GM04503 (cell line): ENCODE measurements at regions not wholly inside any gene's neighbourhood (a gene's known extent, or its start where the extent isn't known, plus 50 kb on each side); places are given as distances from the start of the nearest gene placed in this dataset.

Source experiments
- DNase-seq: peaks from one replicate; pipeline ENCODE4 v3.0.0-alpha.2; 2012; ENCODE audit warnings: low read depth

- DNase-seq = no peak
These were observed 151.4 kb upstream of the TSHZ2 start for GRCh38 chr20:52820641-52821292.

GRCh38 chr20:52818491-52818890 lies 153.7 kb upstream of the TSHZ2 start:
- no peak for DNase-seq

- DNase-seq = no peak
These were observed 154.2 kb upstream of the TSHZ2 start for GRCh38 chr20:52817981-52818380.

GRCh38 chr20:52817511-52817910 lies 154.6 kb upstream of the TSHZ2 start:
- DNase-seq = no peak

- DNase-seq = no peak
These were observed 157.8 kb upstream of the TSHZ2 start for GRCh38 chr20:52814371-52814770.

GRCh38 chr20:52812231-52812847 lies 159.8 kb upstream of the TSHZ2 start:
- no peak for DNase-seq

GRCh38 chr20:52809003-52809402 lies 163.2 kb upstream of the TSHZ2 start:
- no peak for DNase-seq

- no peak for DNase-seq
These were observed 165.2 kb upstream of the TSHZ2 start for GRCh38 chr20:52806918-52807317.

- no peak for DNase-seq
These were observed 166.3 kb upstream of the TSHZ2 start for GRCh38 chr20:52805843-52806242.

- DNase-seq = no peak
These were observed 166.9 kb upstream of the TSHZ2 start for GRCh38 chr20:52805296-52805571.

- no peak for DNase-seq
These were observed 167.5 kb upstream of the TSHZ2 start for GRCh38 chr20:52804497-52805295.

GRCh38 chr20:52801628-52802006 lies 170.5 kb upstream of the TSHZ2 start:
- DNase-seq = no peak

GRCh38 chr20:52800734-52801627 lies 171.2 kb upstream of the TSHZ2 start:
- DNase-seq = no peak

- DNase-seq = no peak
These were observed 173.0 kb upstream of the TSHZ2 start for GRCh38 chr20:52799130-52799529.

GRCh38 chr20:52798124-52798523 lies 174.0 kb upstream of the TSHZ2 start:
- DNase-seq = no peak

- DNase-seq = no peak
These were observed 177.3 kb upstream of the TSHZ2 start for GRCh38 chr20:52794853-52795252.

GRCh38 chr20:52793339-52793963 lies 178.7 kb upstream of the TSHZ2 start:
- no peak for DNase-seq

- no peak for DNase-seq
These were observed 181.1 kb upstream of the TSHZ2 start for GRCh38 chr20:52791091-52791490.

- no peak for DNase-seq
These were observed 182.4 kb upstream of the TSHZ2 start for GRCh38 chr20:52789716-52790115.

- DNase-seq = no peak
These were observed 184.2 kb upstream of the TSHZ2 start for GRCh38 chr20:52787962-52788361.

- DNase-seq = no peak
These were observed 184.9 kb upstream of the TSHZ2 start for GRCh38 chr20:52787216-52787615.

GRCh38 chr20:52785679-52786078 lies 186.5 kb upstream of the TSHZ2 start:
- DNase-seq = no peak
